Urinary bladder (tissue), 3 donors: ENCODE measurements at regions not wholly inside any gene's neighbourhood (a gene's known extent, or its start where the extent isn't known, plus 50 kb on each side); places are given as distances from the start of the nearest gene placed in this dataset.
"Not testable (repeated sequence)": the region's sequence is repeated elsewhere in the genome, so short reads cannot be mapped to it uniquely, and the experiment has no call there.

Experiments
- DNase-seq: peaks from one replicate; pipeline ENCODE4 v3.0.0-alpha.2; 2015; ENCODE audit errors: extremely low spot score
- H3K27ac ChIP-seq: one replicate; pipeline ENCODE4 v1.5.1; 2013; ENCODE audit warnings: low read depth, mild to moderate bottlenecking, moderate library complexity
- H3K36me3 ChIP-seq: one replicate; pipeline ENCODE4 v1.6.1; 2013; ENCODE audit warnings: mild to moderate bottlenecking, moderate library complexity; ENCODE audit not compliant: insufficient read depth
- H3K4me1 ChIP-seq: one replicate; pipeline ENCODE4 v1.6.1; 2013; ENCODE audit warnings: mild to moderate bottlenecking, moderate library complexity; ENCODE audit not compliant: insufficient read depth
- H3K4me3 ChIP-seq: one replicate; pipeline ENCODE4 v1.5.1; 2013; ENCODE audit warnings: low read depth, low read length
- WGBS: extraction: QIAGEN DNeasy Blood & Tissue Kit; methylation state at CpG from one replicate; pipeline ENCODE4 v1.1.7; 2013; 5-methylcytosine and 5-hydroxymethylcytosine counted together
- donor health status: healthy with polysubstance abuse.
- donor health status: healthy.

DNA sequence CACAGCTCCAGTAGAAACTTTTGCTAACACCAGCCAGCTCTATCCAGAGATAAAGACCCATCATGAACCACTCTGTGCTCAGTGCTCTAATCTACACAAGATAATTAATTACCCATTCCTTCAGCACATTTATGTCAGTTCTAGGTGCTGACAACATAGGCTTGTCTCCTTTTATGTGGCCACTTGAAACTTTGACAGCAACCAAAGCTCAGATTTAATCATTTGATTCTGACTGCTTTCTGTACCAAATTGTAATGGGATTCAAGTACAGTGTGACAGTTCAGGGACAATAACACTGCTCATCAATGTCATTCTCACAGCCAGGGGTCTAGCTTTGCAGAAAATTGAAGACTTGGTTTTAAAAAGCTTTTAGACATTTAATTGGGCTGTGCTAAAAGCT, 266.6 kb downstream of the KCTD12 start:
- no peaks in the 10 kb centered on the region for H3K36me3 ChIP-seq
- no peaks in the 10 kb centered on the region for H3K4me1 ChIP-seq
- H3K4me3 ChIP-seq = no peak overlapping the region
- no peak for DNase-seq
- no peak overlapping the region for H3K27ac ChIP-seq

DNA sequence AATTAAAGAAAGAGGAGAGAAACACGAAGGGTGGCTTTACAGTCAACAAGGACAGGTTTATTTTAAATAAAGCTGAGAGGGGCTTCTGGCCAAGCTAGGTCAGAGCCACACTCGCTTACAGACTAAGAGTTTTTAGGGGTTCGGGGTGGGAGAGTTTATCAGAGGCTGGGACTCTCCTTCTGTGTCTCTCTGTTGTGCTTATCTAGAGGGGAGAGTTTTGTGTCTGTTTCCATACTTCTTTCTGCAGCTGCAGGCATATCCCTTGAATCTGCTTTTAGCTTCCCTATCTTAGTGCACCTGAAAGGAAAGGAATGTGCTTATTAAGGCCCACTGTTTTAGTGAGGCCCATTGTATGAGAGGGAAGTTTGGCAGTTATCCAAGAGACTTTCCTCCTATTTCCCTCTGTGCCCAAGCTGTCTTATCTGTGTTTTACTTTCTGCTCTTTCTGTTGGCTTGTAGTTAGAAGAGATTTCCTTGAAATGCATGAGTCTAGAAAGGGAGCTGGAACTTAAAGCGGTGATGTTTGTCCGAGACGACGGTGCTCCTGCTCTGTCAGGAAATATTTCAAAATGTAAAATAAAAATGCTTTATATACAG, 275.3 kb downstream of the KCTD12 start:
- H3K36me3 ChIP-seq = no peaks in the 10 kb centered on the region
- H3K4me3 ChIP-seq = no peak overlapping the region
- 61% methylated on average over 7 of the region's 7 CpGs for WGBS

DNA sequence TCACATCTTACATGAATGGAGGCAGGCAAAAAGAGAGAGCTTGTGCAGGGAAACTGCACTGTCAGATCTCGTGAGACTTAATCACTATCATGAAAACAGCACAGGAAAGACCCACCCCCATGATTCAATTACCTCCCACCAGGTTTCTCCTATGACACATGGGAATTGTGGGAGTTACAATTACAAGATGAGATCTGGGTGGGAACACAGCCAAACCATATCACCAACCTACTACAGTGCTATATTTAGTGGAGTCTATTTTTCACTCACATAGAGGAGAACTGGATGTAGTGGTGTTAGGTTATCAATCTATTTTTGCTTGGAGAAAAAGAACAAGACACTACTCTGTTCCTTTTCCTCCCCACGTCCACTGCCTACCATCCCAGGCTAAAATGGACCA, 276.6 kb downstream of the KCTD12 start:
- H3K36me3 ChIP-seq = no peaks in the 10 kb centered on the region
- H3K27ac ChIP-seq = no peak overlapping the region
- 87% methylated on average over 2 of the region's 2 CpGs for WGBS
- DNase-seq = no peak
- H3K4me1 ChIP-seq = no peaks in the 10 kb centered on the region
- no peak overlapping the region for H3K4me3 ChIP-seq

More for the DNA sequence above, 275.3 kb downstream of the KCTD12 start:
- DNase-seq = no peak
- no peaks in the 10 kb centered on the region for H3K4me1 ChIP-seq
- H3K27ac ChIP-seq = no peak overlapping the region

DNA sequence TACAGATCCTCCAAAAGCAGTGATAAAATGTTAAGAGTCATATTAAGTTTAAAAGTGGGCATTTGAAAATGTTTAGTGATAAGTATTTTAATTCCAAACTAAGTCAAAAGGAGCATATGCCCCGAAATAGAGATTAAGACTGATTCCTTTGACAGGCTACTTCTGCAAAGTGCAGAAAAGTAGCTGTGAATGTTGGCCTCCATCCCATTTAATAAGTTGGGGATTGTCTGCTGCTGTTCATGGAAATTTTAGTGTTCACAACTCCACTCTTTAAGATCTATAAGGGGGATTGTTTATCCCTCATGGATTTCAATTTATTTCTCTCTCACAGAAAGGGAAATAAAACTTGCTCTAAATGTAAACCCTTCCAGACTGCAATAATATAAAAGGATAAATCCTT, 278.3 kb downstream of the KCTD12 start:
- Histone ChIP-seq H3K27ac (no peak overlapping the region), H3K4me1 (no peaks in the 10 kb centered on the region), H3K36me3 (no peaks in the 10 kb centered on the region), H3K4me3 (no peak overlapping the region)
- no peak for DNase-seq
- 55% methylated on average over 1 of the region's 1 CpG for WGBS

DNA sequence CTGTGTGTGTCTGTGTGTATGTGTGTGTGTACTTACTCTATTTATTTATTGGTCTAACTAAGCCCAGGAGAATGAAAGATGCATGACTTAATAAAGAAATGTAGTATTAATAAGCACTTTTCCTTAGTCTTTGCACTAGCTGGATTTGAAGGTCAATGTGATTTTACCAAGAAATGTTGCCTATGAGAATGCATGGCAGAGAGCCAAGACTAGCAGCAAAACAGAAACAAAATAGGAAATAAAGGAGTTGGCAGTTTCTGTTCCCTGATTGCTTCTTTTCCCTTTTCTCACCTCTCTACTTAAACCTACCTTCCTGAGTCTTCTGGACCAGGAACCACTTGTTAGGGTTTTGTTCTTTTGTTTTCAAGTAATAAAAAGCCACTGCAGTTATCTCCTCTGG, 286.1 kb downstream of the KCTD12 start:
- no peak for DNase-seq
- Histone ChIP-seq H3K4me3 (no peak overlapping the region), H3K27ac (no peak overlapping the region), H3K36me3 (no peaks in the 10 kb centered on the region), H3K4me1 (no peaks in the 10 kb centered on the region)

DNA sequence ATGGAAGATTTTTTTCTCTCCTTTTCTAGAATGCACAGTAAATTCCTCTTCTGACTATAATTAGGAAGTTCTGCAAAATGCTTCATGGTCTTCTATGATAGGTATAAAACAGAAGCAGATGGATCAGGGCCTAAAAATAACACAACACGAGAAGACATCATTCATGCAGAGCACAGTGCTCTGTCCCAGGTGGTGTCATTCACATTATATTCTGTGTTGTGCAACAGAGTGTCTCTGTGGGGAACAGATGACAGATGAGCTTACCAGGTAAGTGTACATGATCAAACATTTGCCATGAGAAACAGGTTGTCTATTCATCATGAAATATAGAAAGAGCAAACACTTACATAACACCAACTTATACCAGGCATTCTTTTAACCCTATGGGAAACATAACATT, 288.3 kb downstream of the KCTD12 start:
- WGBS = 73% methylated on average over 1 of the region's 1 CpG
- H3K36me3 ChIP-seq = no peaks in the 10 kb centered on the region
- no peak overlapping the region for H3K27ac ChIP-seq
- no peak overlapping the region for H3K4me3 ChIP-seq
- DNase-seq = no peak
- H3K4me1 ChIP-seq = no peaks in the 10 kb centered on the region

DNA sequence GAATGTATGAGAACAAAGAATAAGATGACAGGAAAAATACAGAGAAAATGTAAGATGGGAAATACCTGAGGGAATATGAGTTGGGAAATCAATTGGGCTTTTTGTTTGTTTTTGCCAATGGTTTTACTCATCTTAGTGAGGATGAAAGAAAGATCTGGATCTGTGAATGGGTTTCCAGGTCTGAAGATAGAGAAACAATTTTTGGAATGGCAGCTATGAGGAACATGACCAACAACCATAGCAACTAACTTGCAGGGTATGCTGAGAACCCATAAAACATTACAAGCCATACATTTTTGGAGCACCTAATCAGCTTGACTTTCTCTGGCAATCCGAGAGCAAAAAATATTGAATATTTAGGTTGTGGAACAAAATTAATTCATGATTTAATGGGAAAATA, 290.0 kb downstream of the KCTD12 start:
- WGBS = 78% methylated on average over 1 of the region's 1 CpG
- no peak for DNase-seq
- Histone ChIP-seq H3K4me3 (no peak overlapping the region), H3K36me3 (no peaks in the 10 kb centered on the region), H3K27ac (no peak overlapping the region), H3K4me1 (no peaks in the 10 kb centered on the region)

DNA sequence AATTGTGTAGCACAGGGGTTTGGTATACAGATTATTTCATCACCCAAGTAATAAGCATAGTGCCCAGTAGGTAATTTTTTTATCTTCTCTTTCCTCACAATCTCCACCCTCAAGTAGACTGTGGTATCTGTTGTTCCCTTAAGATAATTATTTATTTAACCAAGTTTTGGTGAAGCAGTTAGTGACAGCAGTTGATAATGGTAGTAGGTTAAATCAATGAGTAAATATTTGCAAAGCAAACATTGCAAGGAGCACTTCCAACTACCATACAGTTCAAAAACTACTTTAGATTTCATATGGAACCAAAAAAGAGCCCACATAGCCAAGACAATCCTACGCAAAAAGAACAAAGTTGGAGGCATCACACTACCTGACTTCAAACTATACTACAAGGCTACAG, 291.8 kb downstream of the KCTD12 start:
- 100% methylated on average over 1 of the region's 1 CpG for WGBS
- Histone ChIP-seq H3K4me3 (no peak overlapping the region), H3K36me3 (no peaks in the 10 kb centered on the region), H3K4me1 (no peaks in the 10 kb centered on the region), H3K27ac (no peak overlapping the region)
- DNase-seq = no peak

DNA sequence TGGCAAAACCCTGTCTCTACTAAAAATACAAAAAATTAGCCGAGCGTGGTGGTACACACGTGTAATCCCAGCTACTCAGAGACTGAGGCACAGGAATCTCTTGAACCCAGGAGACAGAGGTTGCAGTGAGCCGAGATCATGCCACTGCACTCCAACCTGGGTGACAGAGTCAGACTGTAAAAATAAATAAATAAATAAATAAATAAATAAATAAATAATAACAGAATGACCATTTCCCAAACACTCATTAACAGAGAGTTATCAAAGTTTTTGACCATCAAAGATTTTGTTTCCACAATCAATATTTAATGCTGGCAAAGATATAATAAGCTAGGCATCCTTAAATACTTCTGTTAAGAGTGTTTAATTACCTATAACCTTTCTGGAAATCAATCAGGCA, 299.4 kb downstream of the KCTD12 start:
- DNase-seq = no peak
- Histone ChIP-seq H3K27ac (no peak overlapping the region), H3K36me3 (no peaks in the 10 kb centered on the region), H3K4me1 (no peaks in the 10 kb centered on the region), H3K4me3 (no peak overlapping the region)
- WGBS = 96% methylated on average over 4 of the region's 4 CpGs

DNA sequence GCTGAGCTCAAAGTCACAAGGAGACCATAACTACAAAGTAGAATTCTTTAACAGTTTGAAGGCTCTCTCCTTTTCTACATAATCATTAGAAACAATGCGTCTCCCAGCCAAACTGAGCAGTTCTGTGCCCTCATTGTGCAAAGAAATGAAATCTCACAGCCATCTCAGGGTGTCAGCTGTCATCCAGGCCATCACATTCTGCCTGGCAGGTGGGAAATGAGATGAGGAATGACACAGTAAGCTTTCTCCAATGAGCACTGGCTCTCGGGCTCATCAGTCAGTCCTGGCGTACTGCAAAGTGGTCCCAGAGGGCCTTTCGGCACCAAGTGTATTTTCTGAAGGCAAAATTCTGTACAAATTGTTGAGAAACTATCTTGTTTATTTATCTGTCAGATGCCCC, 306.5 kb downstream of the KCTD12 start:
- DNase-seq = no peak
- WGBS = 94% methylated on average over 4 of the region's 4 CpGs

DNA sequence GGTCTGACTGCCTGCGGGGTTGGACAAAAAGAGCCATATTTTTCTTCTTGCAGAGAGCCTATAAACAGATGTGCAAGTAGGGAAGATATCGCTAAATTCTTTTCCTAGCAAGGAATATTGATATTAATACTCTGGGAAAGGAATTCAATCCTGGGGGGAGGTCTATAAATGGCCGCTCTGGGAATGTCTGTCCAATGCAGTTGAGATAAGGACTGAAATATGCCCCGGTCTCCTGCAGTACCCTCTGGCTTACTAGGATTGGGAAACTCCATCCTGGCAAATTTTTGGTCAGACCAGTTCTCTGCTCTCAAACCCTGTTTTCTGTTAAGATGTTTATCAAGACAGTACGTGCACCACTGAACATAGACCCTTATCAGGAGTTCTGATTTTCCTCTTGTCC, 310.6 kb downstream of the KCTD12 start:
- H3K27ac ChIP-seq, DNase-seq, H3K36me3 ChIP-seq, H3K4me3 ChIP-seq, H3K4me1 ChIP-seq: not testable (repeated sequence)
- 88% methylated on average over 5 of the region's 5 CpGs for WGBS

More for the DNA sequence above, 306.5 kb downstream of the KCTD12 start:
- Histone ChIP-seq H3K4me3 (no peak overlapping the region), H3K36me3 (no peaks in the 10 kb centered on the region), H3K27ac (no peak overlapping the region), H3K4me1 (no peaks in the 10 kb centered on the region)

DNA sequence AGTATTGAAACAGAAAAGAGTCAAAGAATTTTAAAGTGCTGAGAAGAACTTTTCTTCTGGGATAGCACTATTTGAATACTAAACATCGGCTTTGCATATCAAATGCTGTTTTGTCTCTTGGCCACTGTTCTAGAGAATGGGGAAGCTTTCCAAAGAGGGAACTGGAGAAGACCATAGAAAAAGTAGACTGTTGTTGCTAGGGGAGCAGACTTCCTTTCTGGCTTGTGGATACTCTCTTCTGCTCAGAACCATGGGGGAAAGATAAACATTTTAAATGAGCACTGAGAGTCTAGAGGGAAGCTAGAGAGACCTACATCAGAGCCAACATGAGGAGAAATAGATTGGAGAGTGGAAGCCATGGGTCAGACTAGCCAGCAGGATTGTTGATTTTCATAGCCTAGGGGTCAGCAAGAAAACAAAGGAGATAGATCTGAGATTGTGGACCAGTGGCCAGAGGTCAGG, 315.7 kb downstream of the KCTD12 start:
- Histone ChIP-seq H3K36me3 (no peaks in the 10 kb centered on the region), H3K4me3 (no peak overlapping the region), H3K4me1 (no peaks in the 10 kb centered on the region), H3K27ac (no peak overlapping the region)
- DNase-seq = no peak
- 56% methylated on average over 1 of the region's 1 CpG for WGBS

DNA sequence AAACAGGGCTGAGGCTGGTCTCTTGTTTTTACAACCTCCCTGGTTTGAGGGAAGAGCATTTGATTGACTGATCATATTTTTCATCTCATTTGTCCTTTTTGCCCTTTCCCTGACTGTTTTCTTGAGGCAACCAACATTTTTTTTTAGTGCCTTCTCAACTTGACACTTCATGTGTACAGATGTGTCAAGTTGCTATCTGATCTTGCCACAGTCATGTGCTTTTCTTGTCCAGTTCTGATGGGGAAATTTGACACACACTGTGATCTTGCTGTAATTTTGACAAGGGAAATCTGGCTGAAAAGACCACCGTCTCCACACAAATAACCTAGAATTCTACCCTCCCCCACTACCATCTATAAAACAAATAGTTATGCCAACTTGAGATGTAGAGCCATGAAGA, 329.6 kb downstream of the KCTD12 start:
- H3K36me3 ChIP-seq = no peaks in the 10 kb centered on the region
- 69% methylated on average over 1 of the region's 1 CpG for WGBS
- no peak overlapping the region for H3K4me3 ChIP-seq
- H3K4me1 ChIP-seq = no peaks in the 10 kb centered on the region
- DNase-seq = no peak
- no peak overlapping the region for H3K27ac ChIP-seq

DNA sequence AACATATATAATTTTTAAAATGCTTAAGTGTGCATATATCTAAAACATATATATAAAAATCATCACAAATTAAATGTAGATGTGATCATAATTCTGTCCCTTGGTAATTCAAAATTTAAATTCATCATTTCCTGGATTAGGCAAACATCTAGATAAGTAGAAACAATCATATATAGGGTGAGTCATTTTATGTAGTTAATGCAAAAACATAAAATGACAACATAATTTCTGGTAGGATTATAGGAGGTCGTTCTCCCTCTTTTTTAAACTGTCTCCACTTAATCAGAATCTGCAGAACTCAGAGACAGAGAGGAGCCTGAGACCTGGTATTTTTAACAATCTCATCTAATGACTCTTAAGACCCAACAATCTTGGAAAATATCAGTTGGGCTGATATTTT, 333.4 kb downstream of the KCTD12 start:
- no peak overlapping the region for H3K4me3 ChIP-seq
- H3K4me1 ChIP-seq = no peaks in the 10 kb centered on the region
- WGBS = 41% methylated on average over 1 of the region's 1 CpG
- DNase-seq = no peak
- no peak overlapping the region for H3K27ac ChIP-seq
- no peaks in the 10 kb centered on the region for H3K36me3 ChIP-seq
